GM12891 (cell line): ENCODE measurements at regions not wholly inside any gene's neighbourhood (a gene's known extent, or its start where the extent isn't known, plus 50 kb on each side); places are given as distances from the start of the nearest gene placed in this dataset.

Experiments
- POLR2A ChIP-seq: IDR thresholded peaks from 2 replicates; pipeline ENCODE4 v1.6.1; 2011; ENCODE audit warnings: low read depth, low read length, control low read depth
- POLR2AphosphoS5 ChIP-seq: IDR thresholded peaks from 2 replicates; pipeline ENCODE4 v1.6.1; 2011; ENCODE audit warnings: low read depth, low read length, control low read depth
- SPI1 ChIP-seq: IDR thresholded peaks from 2 replicates; pipeline ENCODE4 v1.6.1; 2011; ENCODE audit warnings: low read depth, low read length, control low read depth

GRCh38 chr15:97909291-97909891, 51.1 kb upstream of the ARRDC4 start:
- TF ChIP-seq POLR2A (no peak), POLR2AphosphoS5 (no peak), SPI1 (no peak)
